DND-41 (cell line): ENCODE measurements at regions not wholly inside any gene's neighbourhood (a gene's known extent, or its start where the extent isn't known, plus 50 kb on each side); places are given as distances from the start of the nearest gene placed in this dataset.

ENCODE experiments used
- ATAC-seq: fragments of 200-7000 bp; cut with Tn5 transposase; 3 replicates; pipeline ENCODE4 v1.9.1; 2021; ENCODE audit warnings: low read depth; ENCODE audit not compliant: insufficient read depth
- DNase-seq: peaks from one replicate; pipeline ENCODE4 v3.0.0-alpha.2; 2020
- H2AFZ ChIP-seq: 2 replicates; pipeline ENCODE4 v1.6.0; 2012; ENCODE audit warnings: low read depth, low read length
- H3K27ac ChIP-seq: 2 replicates; pipeline ENCODE4 v1.5.1; 2012; ENCODE audit warnings: low read length, inconsistent platforms
- H3K27me3 ChIP-seq: fragments of 200-600 bp; sonication (generic); 2 replicates; pipeline ENCODE4 v1.6.0; 2012; ENCODE audit warnings: low read length, mild to moderate bottlenecking, inconsistent platforms; ENCODE audit not compliant: insufficient read depth, poor library complexity
- H3K36me3 ChIP-seq: 2 replicates; pipeline ENCODE4 v1.5.1; 2012; ENCODE audit warnings: low read length, inconsistent platforms; ENCODE audit not compliant: insufficient read depth
- H3K4me1 ChIP-seq: 2 replicates; pipeline ENCODE4 v1.5.1; 2012; ENCODE audit warnings: mild to moderate bottlenecking, low read length; ENCODE audit not compliant: insufficient read depth
- H3K4me2 ChIP-seq: 2 replicates; pipeline ENCODE4 v1.6.0; 2012; ENCODE audit warnings: mild to moderate bottlenecking, moderate library complexity, low read length, inconsistent platforms; ENCODE audit not compliant: insufficient read depth
- H3K4me3 ChIP-seq, 2 experiments: fragments of 200-600 bp in 1 of 2; shearing (Covaris generic) in 1 of 2; 2 replicates each; pipeline ENCODE4 v1.5.1; 2012 to 2016; ENCODE audit warnings: inconsistent platforms in 2 of 2, low read length in 2 of 2, mild to moderate bottlenecking in 2 of 2, low read depth in 1 of 2, moderate library complexity in 1 of 2
- H3K79me2 ChIP-seq: 2 replicates; pipeline ENCODE4 v1.6.0; 2012; ENCODE audit warnings: low read length, inconsistent platforms; ENCODE audit not compliant: insufficient read depth
- H3K9ac ChIP-seq: 2 replicates; pipeline ENCODE4 v1.6.0; 2012; ENCODE audit warnings: low read depth, mild to moderate bottlenecking, inconsistent platforms, low read length, moderate library complexity
- H3K9me3 ChIP-seq: 2 replicates; pipeline ENCODE4 v1.5.1; 2012; ENCODE audit warnings: low read length, moderate library complexity, mild to moderate bottlenecking, inconsistent platforms; ENCODE audit not compliant: insufficient read depth, severe bottlenecking
- H4K20me1 ChIP-seq: 2 replicates; pipeline ENCODE4 v1.6.0; 2012; ENCODE audit warnings: low read length; ENCODE audit not compliant: insufficient read depth
- CTCF ChIP-seq: IDR thresholded peaks from 2 replicates; pipeline ENCODE4 v1.5.1; 2012; ENCODE audit warnings: borderline replicate concordance, low read length, moderate library complexity, mild to moderate bottlenecking; ENCODE audit not compliant: poor library complexity, severe bottlenecking; ENCODE audit errors: extremely low read depth
- EZH2 ChIP-seq: IDR thresholded peaks from 3 replicates; pipeline ENCODE4 v1.6.1; 2012; ENCODE audit warnings: borderline replicate concordance, low read depth, mild to moderate bottlenecking, moderate library complexity, low read length, inconsistent platforms; ENCODE audit not compliant: severe bottlenecking

- no peak for TF ChIP-seq CTCF
- TF ChIP-seq EZH2: no peak
- ATAC-seq (no peak), DNase-seq (no peak)
Measured at GRCh38 chr2:184523732-184524131, 74.6 kb upstream of the ZNF804A start.

GRCh38 chr2:184524551-184525382 lies 73.6 kb upstream of the ZNF804A start:
- ATAC-seq: no peak
- Histone ChIP-seq H3K4me1 (no peaks in the 10 kb centered on the region), H3K79me2 (no peaks in the 10 kb centered on the region), H3K27ac (no peak overlapping the region), H2AFZ (no peak overlapping the region), H3K9ac (no peak overlapping the region), H3K27me3 (no peaks in the 10 kb centered on the region), H3K9me3 (peaks cover 26% of the 10 kb centered on the region), H3K4me2 (no peak overlapping the region), H4K20me1 (no peaks in the 10 kb centered on the region), H3K4me3 (no peak overlapping the region), H3K36me3 (no peaks in the 10 kb centered on the region)
- DNase-seq: no peak
- TF ChIP-seq CTCF (no peak), EZH2 (no peak)

More at GRCh38 chr2:184523732-184524131, 74.6 kb upstream of the ZNF804A start:
- H3K4me3 ChIP-seq: no peak overlapping the region
- no peaks in the 10 kb centered on the region for H3K79me2 ChIP-seq
- no peaks in the 10 kb centered on the region for H4K20me1 ChIP-seq
- H3K27ac ChIP-seq: no peak overlapping the region
- H3K4me2 ChIP-seq: no peak overlapping the region
- no peaks in the 10 kb centered on the region for H3K4me1 ChIP-seq
- no peak overlapping the region for H2AFZ ChIP-seq
- no peaks in the 10 kb centered on the region for H3K36me3 ChIP-seq
- no peaks in the 10 kb centered on the region for H3K27me3 ChIP-seq
- H3K9me3 ChIP-seq: peaks cover 23% of the 10 kb centered on the region
- H3K9ac ChIP-seq: no peak overlapping the region

GRCh38 chr2:184527058-184527457 lies 71.3 kb upstream of the ZNF804A start:
- no peaks in the 10 kb centered on the region for H3K36me3 ChIP-seq
- H3K9ac ChIP-seq: no peak overlapping the region
- peaks cover 28% of the 10 kb centered on the region for H3K9me3 ChIP-seq
- no peaks in the 10 kb centered on the region for H3K27me3 ChIP-seq
- no peaks in the 10 kb centered on the region for H3K4me1 ChIP-seq
- TF ChIP-seq CTCF: no peak
- TF ChIP-seq EZH2: no peak
- no peak overlapping the region for H3K4me3 ChIP-seq
- ATAC-seq (no peak), DNase-seq (no peak)
- H4K20me1 ChIP-seq: no peaks in the 10 kb centered on the region
- H2AFZ ChIP-seq: no peak overlapping the region
- H3K4me2 ChIP-seq: no peak overlapping the region
- H3K27ac ChIP-seq: no peak overlapping the region
- no peaks in the 10 kb centered on the region for H3K79me2 ChIP-seq
